ENCODE measurements at regions not wholly inside any gene's neighbourhood (a gene's known extent, or its start where the extent isn't known, plus 50 kb on each side); places are given as distances from the start of the nearest gene placed in this dataset.

DNA sequence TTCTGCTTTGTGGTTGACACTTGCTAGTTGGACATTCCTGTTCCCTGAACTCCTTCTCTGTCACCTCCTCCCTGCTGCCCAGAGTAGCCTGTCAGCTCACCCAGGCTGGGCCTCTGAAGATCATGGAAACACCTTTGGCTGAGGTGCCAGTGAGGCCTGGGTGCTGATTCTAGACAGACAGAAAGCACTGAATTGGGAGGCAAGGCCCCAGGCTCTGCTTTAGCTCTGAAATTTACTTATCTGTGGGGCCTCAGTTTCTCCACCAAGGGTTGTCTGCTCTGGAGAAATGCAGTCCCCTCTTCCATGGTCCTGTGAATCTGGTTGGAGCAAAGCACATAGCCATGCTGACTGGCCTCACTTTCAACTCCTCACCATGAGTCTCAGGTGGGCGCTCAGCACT, 104.6 kb upstream of the SIX3 start:
- TF ChIP-seq POLR2AphosphoS5 (IDR thresholded peaks at IDR 0.05; ENCODE audit: low read depth, low read length) (no peak), JUND (IDR thresholded peaks at IDR 0.05; ENCODE audit: low read length) (no peak), SAP30 (IDR thresholded peaks at IDR 0.05; ENCODE audit: insufficient read depth, insufficient replicate concordance, low read length) (no peak), ZNF274 (IDR thresholded peaks at IDR 0.05; ENCODE audit: borderline replicate concordance, extremely low read depth, low read length) (no peak), CEBPB (IDR thresholded peaks at IDR 0.05; ENCODE audit: low read depth, low read length) (no peak), RXRA (IDR thresholded peaks at IDR 0.05; ENCODE audit: insufficient read depth, low read depth, low read length) (no peak), CTBP2 (IDR thresholded peaks at IDR 0.05; ENCODE audit: borderline replicate concordance, insufficient read depth, insufficient read length, low read length) (no peak), NRF1 (IDR thresholded peaks at IDR 0.05; ENCODE audit: low read depth, low read length) (no peak), SIX5 (IDR thresholded peaks at IDR 0.05; ENCODE audit: low read depth, low read length) (no peak), RAD21 (IDR thresholded peaks at IDR 0.05 in 1 of 2, conservative IDR thresholded peaks at IDR 0.05 in 1 of 2; ENCODE audit: low read depth in 2 of 2, low read length in 2 of 2) (no peak), EP300 (IDR thresholded peaks at IDR 0.05; ENCODE audit: borderline replicate concordance in 1 of 2, low read depth in 2 of 2, low read length in 2 of 2) (no peak)
- TF ChIP-seq, protein P1, sequence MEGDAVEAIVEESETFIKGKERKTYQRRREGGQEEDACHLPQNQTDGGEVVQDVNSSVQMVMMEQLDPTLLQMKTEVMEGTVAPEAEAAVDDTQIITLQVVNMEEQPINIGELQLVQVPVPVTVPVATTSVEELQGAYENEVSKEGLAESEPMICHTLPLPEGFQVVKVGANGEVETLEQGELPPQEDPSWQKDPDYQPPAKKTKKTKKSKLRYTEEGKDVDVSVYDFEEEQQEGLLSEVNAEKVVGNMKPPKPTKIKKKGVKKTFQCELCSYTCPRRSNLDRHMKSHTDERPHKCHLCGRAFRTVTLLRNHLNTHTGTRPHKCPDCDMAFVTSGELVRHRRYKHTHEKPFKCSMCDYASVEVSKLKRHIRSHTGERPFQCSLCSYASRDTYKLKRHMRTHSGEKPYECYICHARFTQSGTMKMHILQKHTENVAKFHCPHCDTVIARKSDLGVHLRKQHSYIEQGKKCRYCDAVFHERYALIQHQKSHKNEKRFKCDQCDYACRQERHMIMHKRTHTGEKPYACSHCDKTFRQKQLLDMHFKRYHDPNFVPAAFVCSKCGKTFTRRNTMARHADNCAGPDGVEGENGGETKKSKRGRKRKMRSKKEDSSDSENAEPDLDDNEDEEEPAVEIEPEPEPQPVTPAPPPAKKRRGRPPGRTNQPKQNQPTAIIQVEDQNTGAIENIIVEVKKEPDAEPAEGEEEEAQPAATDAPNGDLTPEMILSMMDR (IDR thresholded peaks at IDR 0.05; ENCODE audit: control extremely low read depth in 1 of 3, insufficient read depth in 1 of 3, low read depth in 1 of 3, low read length in 3 of 3) = no peak

Data from H1 (cell line).